ENCODE measurements at regions not wholly inside any gene's neighbourhood (a gene's known extent, or its start where the extent isn't known, plus 50 kb on each side); places are given as distances from the start of the nearest gene placed in this dataset.

DNA sequence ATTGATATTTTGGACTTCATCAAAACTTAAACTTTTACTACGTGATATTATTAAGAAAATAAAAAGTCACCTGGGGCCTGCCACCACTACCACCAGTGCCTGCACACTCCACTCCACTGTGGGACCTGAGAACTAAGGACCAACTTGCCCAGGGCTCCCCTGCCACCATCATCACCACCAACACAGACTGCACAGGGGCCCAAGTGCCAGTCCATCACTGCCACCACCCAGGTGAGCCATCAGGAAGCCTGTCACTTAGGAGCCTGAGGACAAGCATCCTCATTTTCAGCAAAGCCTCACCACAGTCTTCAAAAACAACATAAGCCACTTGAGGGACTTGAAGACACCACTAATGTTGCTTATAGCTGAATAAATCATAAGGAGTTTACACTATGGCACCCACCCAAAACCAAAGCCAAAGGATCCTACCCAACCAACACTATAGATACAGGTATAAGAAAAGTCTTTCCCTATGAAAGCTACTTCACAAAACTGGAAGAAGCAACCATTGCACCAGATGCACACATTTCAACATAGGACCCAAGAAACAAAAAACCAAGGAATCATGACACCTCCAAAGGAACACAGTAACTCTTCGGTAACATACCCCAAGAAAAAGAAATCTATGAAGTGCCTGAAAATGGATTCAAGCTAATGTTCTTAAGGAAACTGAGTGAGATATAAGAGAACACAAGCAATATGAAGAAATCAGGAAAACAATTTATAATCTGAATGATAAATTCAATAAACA, 73.6 kb upstream of the GNAZ start:
- Histone ChIP-seq H2AFZ (ENCODE audit: low read depth, low read length, severe bottlenecking) (no peak overlapping the region), H3F3A (ENCODE audit: insufficient read depth) (no peaks in the 10 kb centered on the region), H4K20me1 (ENCODE audit: low read depth, low read length) (no peaks in the 10 kb centered on the region), H3K79me2 (ENCODE audit: insufficient read depth, low read length) (no peaks in the 10 kb centered on the region), H3K9me2 (replicated peaks; ENCODE audit: insufficient read depth, low read length) (no peaks in the 10 kb centered on the region), H3K9me3 (ENCODE audit: insufficient read depth, low read length) (peaks cover 11% of the 10 kb centered on the region; the same call in 1 of the 2 replicates), H3K4me3 (ENCODE audit: insufficient read depth, low read length, poor library complexity, severe bottlenecking) (no peak overlapping the region), H3K9ac (ENCODE audit: low read length) (no peak overlapping the region), H3K36me3 (ENCODE audit: low read length) (no peaks in the 10 kb centered on the region), H3K4me2 (ENCODE audit: low read depth, low read length, poor library complexity, severe bottlenecking) (no peak overlapping the region), H3K27ac (ENCODE audit: low read depth, low read length) (no peak overlapping the region), H3K27me3 (ENCODE audit: low read length) (no peaks in the 10 kb centered on the region)
- no peak for TF ChIP-seq EZH2phosphoT487 (conservative IDR thresholded peaks at IDR 0.05; ENCODE audit: low read length)
- TF ChIP-seq, protein P1, sequence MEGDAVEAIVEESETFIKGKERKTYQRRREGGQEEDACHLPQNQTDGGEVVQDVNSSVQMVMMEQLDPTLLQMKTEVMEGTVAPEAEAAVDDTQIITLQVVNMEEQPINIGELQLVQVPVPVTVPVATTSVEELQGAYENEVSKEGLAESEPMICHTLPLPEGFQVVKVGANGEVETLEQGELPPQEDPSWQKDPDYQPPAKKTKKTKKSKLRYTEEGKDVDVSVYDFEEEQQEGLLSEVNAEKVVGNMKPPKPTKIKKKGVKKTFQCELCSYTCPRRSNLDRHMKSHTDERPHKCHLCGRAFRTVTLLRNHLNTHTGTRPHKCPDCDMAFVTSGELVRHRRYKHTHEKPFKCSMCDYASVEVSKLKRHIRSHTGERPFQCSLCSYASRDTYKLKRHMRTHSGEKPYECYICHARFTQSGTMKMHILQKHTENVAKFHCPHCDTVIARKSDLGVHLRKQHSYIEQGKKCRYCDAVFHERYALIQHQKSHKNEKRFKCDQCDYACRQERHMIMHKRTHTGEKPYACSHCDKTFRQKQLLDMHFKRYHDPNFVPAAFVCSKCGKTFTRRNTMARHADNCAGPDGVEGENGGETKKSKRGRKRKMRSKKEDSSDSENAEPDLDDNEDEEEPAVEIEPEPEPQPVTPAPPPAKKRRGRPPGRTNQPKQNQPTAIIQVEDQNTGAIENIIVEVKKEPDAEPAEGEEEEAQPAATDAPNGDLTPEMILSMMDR (IDR thresholded peaks at IDR 0.05; ENCODE audit: insufficient read depth, low read length, poor library complexity, severe bottlenecking) = no peak

DNA sequence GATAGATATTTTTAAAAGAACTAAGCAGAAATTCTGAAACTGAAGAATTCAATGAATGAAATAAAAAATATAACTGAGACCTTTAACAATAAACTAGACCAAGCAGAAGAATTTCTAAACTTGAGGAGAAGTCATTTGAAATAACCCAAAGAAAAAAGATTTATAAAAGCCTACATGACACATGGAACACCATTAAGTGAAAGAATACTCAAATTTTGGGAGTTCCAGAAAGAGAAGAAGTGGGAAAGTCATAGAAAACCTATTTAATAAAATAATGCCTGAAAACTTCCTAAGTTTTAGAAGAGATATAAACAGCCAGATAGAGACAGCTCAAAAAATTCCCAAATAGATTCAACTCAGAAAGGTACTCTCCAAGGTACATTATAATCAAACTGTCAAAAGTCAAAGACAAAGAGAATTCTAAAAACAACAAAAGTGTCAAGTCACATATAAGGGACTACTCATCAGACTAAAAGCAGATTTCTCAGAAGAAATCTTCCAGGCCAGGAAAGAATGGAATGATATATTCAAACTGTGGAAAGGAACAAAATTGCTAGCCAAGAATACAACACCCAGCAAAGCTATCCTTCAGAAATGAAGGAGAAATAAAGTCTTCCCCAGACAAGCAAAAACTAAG, 72.9 kb upstream of the GNAZ start:
- no peaks in the 10 kb centered on the region for H3K9me2 ChIP-seq (replicated peaks; ENCODE audit: insufficient read depth, low read length)
- H3K36me3 ChIP-seq (ENCODE audit: low read length) = no peaks in the 10 kb centered on the region
- H3F3A ChIP-seq (ENCODE audit: insufficient read depth) = no peaks in the 10 kb centered on the region
- H3K4me2 ChIP-seq (ENCODE audit: low read depth, low read length, poor library complexity, severe bottlenecking) = no peak overlapping the region
- no peak overlapping the region for H3K4me3 ChIP-seq (ENCODE audit: insufficient read depth, low read length, poor library complexity, severe bottlenecking)
- H3K27ac ChIP-seq (ENCODE audit: low read depth, low read length) = no peak overlapping the region
- no peak overlapping the region for H2AFZ ChIP-seq (ENCODE audit: low read depth, low read length, severe bottlenecking)
- H3K9ac ChIP-seq (ENCODE audit: low read length) = no peak overlapping the region
- H3K9me3 ChIP-seq (ENCODE audit: insufficient read depth, low read length) = peaks cover 11% of the 10 kb centered on the region; the same call in 1 of the 2 replicates
- H4K20me1 ChIP-seq (ENCODE audit: low read depth, low read length) = no peaks in the 10 kb centered on the region
- TF ChIP-seq EZH2phosphoT487 (conservative IDR thresholded peaks at IDR 0.05; ENCODE audit: low read length) = no peak
- TF ChIP-seq, protein P1 (IDR thresholded peaks at IDR 0.05; ENCODE audit: insufficient read depth, low read length, poor library complexity, severe bottlenecking) = no peak
- H3K27me3 ChIP-seq (ENCODE audit: low read length) = no peaks in the 10 kb centered on the region
- no peaks in the 10 kb centered on the region for H3K79me2 ChIP-seq (ENCODE audit: insufficient read depth, low read length)

DNA sequence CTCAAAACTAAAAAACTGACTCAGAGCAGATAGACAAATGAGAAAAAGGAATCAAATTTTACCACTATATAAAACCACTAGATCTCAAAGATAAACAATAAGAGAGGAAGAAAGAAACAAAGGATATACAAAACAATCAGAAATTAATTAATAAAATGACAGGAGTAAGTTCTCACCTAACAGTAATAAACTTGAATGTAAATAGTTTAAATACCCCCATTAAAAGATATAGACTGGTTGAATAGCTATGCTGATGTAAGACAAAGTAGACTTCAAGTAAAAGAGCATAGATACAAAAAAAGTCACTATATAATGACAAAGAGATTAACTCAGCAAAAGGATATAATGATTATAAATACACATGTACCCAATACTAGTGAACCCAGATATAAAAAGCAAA, 72.3 kb upstream of the GNAZ start:
- no peak overlapping the region for H3K4me2 ChIP-seq (ENCODE audit: low read depth, low read length, poor library complexity, severe bottlenecking)
- no peaks in the 10 kb centered on the region for H3K27me3 ChIP-seq (ENCODE audit: low read length)
- H3K9ac ChIP-seq (ENCODE audit: low read length) = no peak overlapping the region
- no peaks in the 10 kb centered on the region for H4K20me1 ChIP-seq (ENCODE audit: low read depth, low read length)
- no peaks in the 10 kb centered on the region for H3K9me2 ChIP-seq (replicated peaks; ENCODE audit: insufficient read depth, low read length)
- no peaks in the 10 kb centered on the region for H3K79me2 ChIP-seq (ENCODE audit: insufficient read depth, low read length)
- no peaks in the 10 kb centered on the region for H3F3A ChIP-seq (ENCODE audit: insufficient read depth)
- H3K27ac ChIP-seq (ENCODE audit: low read depth, low read length) = no peak overlapping the region
- peaks cover 11% of the 10 kb centered on the region; the same call in 1 of the 2 replicates for H3K9me3 ChIP-seq (ENCODE audit: insufficient read depth, low read length)
- TF ChIP-seq EZH2phosphoT487 (conservative IDR thresholded peaks at IDR 0.05; ENCODE audit: low read length) = no peak
- TF ChIP-seq, protein P1 (IDR thresholded peaks at IDR 0.05; ENCODE audit: insufficient read depth, low read length, poor library complexity, severe bottlenecking) = no peak
- H2AFZ ChIP-seq (ENCODE audit: low read depth, low read length, severe bottlenecking) = no peak overlapping the region
- no peak overlapping the region for H3K4me3 ChIP-seq (ENCODE audit: insufficient read depth, low read length, poor library complexity, severe bottlenecking)
- H3K36me3 ChIP-seq (ENCODE audit: low read length) = no peaks in the 10 kb centered on the region
